M059J (cell line): ENCODE measurements at regions not wholly inside any gene's neighbourhood (a gene's known extent, or its start where the extent isn't known, plus 50 kb on each side); places are given as distances from the start of the nearest gene placed in this dataset.

Experiments
- DNase-seq: peaks from one replicate; pipeline ENCODE4 v3.0.0-alpha.2; 2012; ENCODE audit warnings: low read depth

DNA sequence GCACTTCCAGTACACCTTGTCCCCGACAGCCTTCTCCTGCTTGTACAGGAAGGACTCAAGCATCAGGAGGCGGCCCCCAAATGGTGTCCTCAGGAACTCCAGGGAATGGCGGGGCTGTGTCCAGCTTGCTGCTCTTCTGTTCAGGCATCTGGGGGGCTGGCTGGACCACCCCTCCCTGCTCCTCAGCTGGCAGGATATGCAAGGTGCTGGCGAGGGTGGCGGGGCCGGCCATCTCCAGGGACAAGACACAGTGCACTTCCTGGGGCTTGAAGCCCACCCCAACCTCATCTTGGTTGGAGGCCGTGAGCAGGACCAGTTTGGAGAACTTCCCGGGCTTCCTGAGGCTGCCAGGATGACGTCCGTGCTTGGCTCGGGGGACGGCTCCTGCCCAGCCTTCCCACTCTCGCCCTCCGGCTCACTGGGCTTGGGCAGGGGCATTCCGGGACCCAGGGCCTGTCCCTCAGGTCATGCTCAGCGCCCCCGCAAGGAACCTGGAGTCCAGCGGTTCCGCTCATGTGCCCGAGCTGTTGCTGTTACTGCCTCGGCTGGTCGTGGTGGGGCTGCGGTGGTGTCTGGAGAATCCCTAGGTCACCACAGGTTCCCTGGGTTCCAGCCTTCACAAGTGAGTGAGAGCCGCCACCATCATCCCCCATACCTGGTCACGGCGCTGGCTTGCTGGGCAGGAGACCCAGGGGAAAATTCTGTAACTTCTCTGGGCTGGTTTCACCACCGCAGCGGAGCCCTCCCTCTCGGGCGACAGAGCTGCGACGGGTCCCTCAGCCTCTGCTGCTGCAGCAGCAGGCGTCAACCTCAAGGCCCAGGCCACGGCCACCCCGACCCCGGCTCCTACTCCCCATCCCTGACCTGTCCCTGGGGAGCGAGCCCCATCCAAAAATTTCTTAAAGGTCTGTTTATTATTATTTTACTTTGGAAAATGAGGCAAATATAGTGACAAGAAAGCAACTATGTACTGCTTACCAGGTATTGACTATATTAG, 82.8 kb upstream of the FXR1 start:
- no peak for DNase-seq

DNA sequence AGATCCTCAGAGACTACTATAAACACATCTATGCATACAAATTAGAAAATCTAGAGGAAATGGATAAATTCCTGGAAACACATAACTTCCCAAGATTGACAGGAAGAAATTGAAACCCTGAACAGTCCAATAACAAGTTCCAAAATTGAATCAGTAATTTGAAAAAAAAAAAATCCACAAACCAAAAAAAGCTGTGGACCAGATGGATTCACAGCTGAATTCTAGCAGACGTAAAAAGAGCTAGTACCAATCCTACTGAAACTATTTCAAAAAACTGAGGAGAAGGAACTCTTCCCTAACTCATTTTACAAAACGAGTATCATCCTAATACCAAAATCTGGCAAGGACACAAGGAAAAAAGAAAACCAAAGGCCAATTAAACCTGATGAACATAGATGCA, 77.0 kb upstream of the FXR1 start:
- DNase-seq: no peak

DNA sequence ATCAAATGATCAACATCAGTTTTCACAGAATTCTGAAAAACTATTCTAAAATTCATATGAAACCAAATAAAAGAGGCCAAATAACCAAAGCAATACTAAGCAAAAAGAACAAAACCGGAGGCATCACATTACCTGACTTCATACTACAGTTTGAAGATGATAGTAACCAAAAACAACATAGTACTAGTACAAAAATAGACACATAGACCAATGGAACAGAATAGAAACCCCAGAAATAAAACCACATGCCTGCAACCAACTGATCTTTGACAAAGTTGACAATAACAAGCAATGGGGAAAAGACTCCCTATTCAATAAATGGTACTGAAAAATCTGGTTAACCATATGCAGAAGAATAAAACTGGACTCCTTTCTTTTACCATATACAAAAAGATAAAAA, 75.7 kb upstream of the FXR1 start:
- DNase-seq: no peak

DNA sequence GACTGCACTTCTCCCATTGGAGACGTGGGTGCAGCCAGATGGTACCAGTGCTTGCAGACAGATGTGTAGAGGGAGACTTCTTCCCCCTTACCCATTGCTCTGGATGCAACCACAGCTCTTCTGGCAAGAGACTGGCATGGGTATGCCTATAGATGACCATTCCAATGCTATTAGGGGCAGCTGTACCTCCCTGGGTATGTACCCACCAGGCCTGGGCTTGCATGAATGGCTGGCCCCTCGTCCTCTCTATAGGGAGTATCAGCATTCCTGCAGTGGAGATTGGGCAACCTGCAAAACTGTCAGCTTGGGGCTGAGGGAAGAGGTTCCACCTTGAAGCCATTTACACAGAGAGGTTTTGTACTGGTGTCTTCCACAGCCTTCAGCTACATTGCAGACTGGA, 57.6 kb upstream of the FXR1 start:
- no peak for DNase-seq

DNA sequence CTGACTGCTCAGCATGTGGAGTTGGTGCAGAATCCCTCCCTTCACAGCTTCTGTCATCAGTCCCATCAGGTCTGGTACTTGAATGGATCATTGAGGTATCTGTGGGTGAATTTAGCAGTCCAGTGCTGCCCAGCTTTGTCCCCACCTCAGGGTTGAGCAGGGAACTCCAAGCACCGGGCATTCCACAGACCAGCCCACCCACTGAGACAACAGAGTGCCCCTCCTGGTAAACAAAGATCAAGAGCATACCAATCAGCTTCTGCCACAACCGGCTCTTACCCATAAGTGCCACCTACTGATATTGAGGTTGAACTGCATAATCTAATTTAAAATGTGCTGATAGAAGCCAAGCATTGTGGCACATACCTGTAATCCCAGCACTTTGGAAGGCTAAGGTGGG, 57.1 kb upstream of the FXR1 start:
- peak; percentile 12 for DNase-seq

DNA sequence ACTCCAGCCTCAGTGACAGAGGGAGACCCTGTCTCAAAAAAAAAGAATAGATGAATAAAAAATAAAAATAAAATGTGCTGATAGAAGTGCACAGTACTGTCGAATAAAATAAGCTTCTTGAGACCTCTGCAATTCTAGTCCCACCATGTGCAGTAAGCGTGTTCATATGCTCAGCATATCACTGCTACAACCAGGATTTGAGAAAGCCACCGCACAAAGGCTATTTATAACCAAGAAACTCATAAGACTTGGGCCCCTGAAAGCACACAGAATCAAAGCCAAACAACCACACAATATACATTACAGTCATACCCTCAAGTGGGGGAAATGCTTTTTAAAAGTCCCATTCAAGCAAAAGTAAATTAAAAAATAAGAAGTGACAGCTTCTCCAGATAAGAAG, 56.5 kb upstream of the FXR1 start:
- DNase-seq: no peak

DNA sequence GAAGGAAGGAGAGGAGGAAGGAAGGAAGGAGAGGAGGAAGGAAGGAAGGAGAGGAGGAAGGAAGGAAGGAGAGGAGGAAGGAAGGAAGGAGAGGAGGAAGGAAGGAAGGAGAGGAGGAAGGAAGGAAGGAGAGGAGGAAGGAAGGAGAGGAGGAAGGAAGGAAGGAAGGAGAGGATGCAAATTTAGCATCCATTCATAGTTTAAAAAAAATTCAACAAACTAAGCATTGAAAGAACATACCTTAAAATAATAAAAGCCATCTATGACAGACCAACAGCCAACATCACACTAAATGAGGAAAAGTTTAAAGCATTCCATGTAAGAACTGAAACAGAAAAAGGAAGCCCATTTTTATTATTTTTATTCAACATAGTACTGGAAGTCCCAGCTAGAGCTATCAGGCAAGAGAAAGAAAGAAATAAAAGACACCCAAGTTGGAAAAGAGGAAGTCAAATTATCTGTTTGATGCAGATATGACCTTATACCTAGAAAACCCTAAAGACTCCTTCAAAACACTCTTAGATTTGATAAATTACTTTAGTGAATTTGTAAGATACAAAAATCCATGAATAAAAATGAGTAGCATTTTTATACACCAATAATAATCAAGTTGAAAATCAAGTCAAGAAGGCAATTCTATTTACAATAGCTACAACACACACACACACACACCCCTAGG, 52.2 kb upstream of the FXR1 start:
- DNase-seq: no peak
